Esophagus squamous epithelium (tissue), 4 donors: ENCODE measurements at regions not wholly inside any gene's neighbourhood (a gene's known extent, or its start where the extent isn't known, plus 50 kb on each side); places are given as distances from the start of the nearest gene placed in this dataset.

Source experiments
- POLR2A ChIP-seq, 4 donors: fragments of 450-650 bp; IDR thresholded peaks; one replicate each; pipeline ENCODE4 v1.6.1; 2017; ENCODE audit warnings: antibody characterized with exemption in 4 of 4, mild to moderate bottlenecking in 4 of 4, moderate library complexity in 3 of 4
- TF ChIP-seq, protein P1 (sequence below), 6 experiments: fragments of 450-650 bp in 4 of 6; fragments of 200-600 bp in 2 of 6; sonication (generic) in 2 of 6; IDR thresholded peaks; one replicate each; pipeline ENCODE4 v1.5.1; 2016 to 2019; ENCODE audit warnings: antibody characterized with exemption in 6 of 6, mild to moderate bottlenecking in 4 of 6, moderate library complexity in 4 of 6

DNA sequence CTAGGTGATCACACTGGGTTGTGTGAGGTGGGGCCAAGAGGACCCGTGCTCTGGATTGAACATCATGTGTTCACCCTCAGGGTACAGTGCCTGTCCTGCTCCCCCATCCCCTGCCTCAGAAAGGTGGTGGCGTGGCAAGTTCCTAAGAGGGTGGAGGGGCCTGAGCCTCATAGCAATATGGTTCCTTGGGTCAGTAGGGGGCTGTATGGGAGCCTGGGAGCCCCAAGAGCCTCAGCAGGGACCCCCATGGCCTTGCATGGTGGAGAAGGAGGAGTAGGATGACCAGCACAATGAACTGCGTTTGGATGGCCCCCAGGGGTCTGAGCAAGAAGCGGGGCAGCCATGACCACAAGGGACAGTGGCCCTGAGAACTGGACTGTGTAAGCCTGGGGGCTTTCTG lies 89.6 kb upstream of the SHB start:
- TF ChIP-seq, protein P1, sequence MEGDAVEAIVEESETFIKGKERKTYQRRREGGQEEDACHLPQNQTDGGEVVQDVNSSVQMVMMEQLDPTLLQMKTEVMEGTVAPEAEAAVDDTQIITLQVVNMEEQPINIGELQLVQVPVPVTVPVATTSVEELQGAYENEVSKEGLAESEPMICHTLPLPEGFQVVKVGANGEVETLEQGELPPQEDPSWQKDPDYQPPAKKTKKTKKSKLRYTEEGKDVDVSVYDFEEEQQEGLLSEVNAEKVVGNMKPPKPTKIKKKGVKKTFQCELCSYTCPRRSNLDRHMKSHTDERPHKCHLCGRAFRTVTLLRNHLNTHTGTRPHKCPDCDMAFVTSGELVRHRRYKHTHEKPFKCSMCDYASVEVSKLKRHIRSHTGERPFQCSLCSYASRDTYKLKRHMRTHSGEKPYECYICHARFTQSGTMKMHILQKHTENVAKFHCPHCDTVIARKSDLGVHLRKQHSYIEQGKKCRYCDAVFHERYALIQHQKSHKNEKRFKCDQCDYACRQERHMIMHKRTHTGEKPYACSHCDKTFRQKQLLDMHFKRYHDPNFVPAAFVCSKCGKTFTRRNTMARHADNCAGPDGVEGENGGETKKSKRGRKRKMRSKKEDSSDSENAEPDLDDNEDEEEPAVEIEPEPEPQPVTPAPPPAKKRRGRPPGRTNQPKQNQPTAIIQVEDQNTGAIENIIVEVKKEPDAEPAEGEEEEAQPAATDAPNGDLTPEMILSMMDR (IDR thresholded peaks at IDR 0.05): no peak
- TF ChIP-seq POLR2A (IDR thresholded peaks at IDR 0.05): no peak
